GM21528 (cell line): ENCODE measurements at regions not wholly inside any gene's neighbourhood (a gene's known extent, or its start where the extent isn't known, plus 50 kb on each side); places are given as distances from the start of the nearest gene placed in this dataset.

Source experiments
- ATAC-seq: cut with Tn5 transposase; IDR thresholded peaks from one replicate; pipeline ENCODE4 v1.9.1; 2021; ENCODE audit warnings: mild to moderate bottlenecking, moderate library complexity; ENCODE audit not compliant: unreplicated experiment, low FRiP score

- no peak for ATAC-seq
Measured at GRCh38 chr9:32264170-32264864, 120.1 kb upstream of the ACO1 start.

GRCh38 chr9:32265037-32265436 is 119.4 kb upstream of the ACO1 start:
- no peak for ATAC-seq

DNA sequence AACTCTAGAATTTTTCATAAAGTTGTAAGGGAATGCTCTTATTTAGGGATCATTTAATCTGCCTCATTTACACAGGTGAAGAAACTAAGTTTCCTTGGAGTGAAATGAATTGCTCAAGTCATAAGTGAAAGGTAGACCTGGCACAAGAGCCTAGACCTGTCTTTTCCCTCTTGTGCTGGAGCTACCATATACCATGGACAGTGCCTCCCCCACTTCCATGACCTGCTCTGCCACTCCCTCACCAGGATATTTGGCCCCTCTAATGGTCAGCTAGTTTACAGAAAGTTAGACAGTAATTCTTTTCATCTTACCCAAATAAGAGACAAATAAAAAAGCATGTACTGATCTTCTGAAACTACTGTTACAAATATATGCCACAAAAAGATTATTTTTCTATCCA is 105.5 kb upstream of the ACO1 start:
- no peak for ATAC-seq

- ATAC-seq: no peak
Measured at GRCh38 chr9:32289756-32290155, 94.7 kb upstream of the ACO1 start.

DNA sequence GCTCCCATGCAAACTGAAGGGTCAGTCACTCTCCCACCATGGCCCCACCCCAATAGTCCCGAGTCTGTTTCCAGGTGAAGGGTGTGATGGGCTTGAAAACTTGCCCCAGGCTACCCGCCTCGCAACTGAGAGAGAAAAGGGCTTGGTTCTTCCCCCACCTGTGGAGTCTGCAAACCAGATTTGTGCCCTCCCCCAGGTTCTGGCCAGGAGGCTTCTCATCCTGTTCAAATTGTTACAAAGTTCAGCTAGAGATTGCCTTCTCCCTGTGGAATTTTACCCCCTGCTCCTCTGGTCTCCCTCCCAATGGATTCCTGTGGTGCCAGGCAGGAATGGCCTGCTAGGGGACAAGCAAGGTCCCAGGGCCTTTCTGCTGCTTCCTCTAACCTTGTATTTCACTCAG is 93.1 kb upstream of the ACO1 start:
- ATAC-seq: no peak

DNA sequence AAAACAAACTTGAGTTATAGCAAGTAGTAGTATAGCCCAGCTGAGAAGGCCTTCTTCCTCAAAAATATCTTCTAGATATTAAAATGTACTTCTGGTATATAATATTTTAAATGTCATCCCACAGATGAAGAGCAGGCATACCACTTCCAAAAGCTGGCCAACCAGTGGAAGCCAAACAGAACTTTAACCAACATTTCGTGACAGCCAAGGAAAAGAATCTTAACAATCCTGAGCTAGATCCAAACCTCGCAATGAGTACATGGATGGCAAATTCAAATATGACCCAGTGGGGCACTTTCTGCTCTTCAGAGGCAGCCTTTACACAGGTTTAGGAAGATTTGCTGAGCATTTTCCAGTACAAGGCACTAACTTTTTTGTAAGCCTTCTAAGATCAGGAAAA is 91.8 kb upstream of the ACO1 start:
- ATAC-seq: no peak

DNA sequence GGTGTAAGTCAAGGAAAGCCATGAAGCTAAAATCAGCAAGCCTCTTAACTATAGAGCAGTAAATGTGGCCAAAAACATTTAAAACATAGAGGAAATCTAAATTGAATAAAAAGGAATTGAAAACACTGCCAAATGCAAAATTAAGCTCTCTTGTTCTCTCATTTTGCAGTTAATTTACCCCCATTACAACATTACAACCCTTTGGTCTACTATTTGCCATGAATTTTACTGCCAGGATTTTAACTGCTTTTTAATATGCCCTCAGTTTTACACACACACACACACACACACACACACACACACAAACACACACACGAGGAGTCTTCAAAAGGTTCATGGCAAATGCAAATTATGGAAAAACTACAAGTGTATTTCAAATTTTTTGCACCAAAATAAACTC is 91.4 kb upstream of the ACO1 start:
- ATAC-seq: no peak

DNA sequence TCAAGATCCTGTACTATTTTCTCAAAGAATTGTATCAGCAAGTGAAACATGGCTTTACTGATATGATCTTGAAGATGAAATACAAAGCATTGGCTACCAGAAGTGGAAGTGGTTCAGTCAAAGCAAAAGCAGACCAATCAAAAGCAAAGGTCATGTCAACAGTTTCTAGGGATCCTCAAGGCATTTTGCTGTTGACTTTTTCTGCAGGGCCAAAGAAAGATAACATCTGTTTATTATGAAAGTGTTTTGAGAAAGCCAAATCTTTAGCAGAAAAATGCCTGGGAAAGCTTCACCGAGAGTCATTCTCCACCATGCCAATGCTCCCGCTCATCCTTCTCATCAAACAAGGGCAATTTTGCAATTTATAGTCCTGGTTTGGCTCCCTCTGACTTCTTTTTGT is 90.3 kb upstream of the ACO1 start:
- ATAC-seq: no peak

DNA sequence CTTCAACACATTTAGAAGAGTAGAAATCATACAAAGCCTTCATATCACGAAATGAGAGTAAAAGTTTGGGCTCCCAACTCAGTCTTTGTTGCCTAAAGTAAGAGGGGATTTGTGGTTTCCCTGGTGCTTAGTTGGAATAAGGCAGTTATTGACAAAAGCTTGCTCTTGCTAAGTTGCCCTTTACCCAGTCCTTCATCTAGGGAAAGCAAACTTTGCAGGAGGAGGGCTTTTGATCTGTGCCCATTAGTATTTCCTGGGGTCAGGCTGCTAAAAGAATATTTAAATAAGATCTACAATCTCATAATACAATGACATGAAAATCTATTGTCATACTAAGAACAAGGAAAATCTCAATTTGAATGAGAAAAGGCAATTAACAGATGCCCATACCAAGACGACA is 84.1 kb upstream of the ACO1 start:
- no peak for ATAC-seq

GRCh38 chr9:32304495-32304894 is 79.9 kb upstream of the ACO1 start:
- ATAC-seq: no peak

DNA sequence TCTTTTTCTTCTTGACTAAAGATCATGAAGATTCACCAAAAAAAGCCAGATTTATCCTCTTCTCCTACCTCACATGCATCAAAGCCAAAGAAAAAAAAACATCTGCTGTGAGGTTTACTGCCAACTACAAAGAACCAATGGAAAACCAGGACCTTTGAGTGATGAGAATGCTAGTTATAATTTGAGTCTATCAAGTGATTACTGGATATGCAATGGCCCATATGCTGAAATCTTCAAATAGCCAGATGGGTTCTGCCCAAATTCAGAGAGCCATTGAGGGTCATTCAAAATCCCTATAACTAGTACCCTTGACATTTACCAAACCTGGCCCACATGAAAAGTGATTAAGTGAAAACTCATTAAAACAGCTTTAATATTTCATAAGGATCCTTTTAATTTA is 78.4 kb upstream of the ACO1 start:
- no peak for ATAC-seq

GRCh38 chr9:32319312-32319929 is 65.0 kb upstream of the ACO1 start:
- ATAC-seq: no peak

- no peak for ATAC-seq
Measured at GRCh38 chr9:32322622-32323021, 61.8 kb upstream of the ACO1 start.

DNA sequence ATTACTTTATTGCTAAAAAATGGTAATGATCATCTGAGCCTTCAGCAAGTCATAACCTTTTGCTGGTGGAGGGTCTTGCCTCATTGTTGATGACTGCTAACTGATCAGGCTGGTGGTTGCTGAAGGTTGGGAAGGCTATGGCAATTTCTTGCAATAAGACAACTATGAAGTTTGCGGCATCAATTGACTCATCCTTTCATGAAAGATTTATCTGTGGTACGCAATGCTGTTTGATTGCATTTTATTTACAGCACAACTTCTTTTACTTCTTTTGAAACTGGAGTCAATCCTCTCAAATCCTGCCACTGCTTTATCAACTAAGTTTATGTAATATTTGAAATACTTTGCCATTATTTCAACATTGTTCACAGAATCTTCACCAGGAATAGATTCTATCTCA is 58.3 kb upstream of the ACO1 start:
- ATAC-seq: no peak

DNA sequence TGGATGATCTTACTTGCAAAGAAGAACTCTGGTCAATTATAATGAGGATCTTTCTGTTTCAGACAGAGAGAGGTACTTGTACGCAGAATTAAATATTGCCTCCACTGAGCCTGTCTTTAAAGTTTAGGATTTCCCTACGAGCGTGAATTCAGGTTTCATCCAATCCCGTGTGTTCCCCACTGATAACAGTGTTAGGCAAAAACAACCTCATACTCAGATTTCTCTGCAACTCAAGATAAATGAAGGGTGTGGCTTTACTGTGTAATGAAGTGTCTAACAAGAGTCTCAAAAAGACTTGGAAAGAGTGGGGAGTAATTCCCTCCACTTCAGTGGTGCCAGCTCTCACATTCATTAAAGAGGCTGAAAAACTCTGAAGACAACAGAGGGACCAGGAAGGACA is 53.2 kb upstream of the ACO1 start:
- ATAC-seq: no peak

DNA sequence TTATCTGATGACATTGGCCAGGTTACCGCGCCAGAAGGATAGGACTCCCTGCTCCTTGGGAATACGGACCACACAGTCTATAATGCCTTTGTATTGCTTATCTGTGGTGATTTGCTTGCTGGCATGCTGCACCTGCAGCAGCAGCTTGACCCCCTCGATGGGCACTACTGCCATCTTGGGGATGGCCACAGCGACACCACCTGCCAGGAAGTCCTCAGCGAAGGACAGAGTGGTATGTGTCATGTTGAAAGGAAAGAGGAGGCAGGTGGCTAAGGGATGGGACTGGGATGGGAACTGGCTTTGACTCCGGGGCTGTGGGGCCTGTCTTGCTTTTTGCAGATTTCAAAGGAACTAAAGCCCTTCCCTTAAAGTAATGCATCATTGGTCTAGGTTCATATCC is 50.3 kb upstream of the ACO1 start:
- no peak for ATAC-seq
